Testis (tissue), 2 donors: ENCODE measurements at regions not wholly inside any gene's neighbourhood (a gene's known extent, or its start where the extent isn't known, plus 50 kb on each side); places are given as distances from the start of the nearest gene placed in this dataset.

Source experiments
- DNase-seq: peaks from one replicate; pipeline ENCODE4 v3.0.0-alpha.2; 2019
- H3K27ac ChIP-seq, 2 donors: fragments of 200-600 bp; sonication (generic); one replicate each; pipeline ENCODE4 v1.5.1; 2019
- H3K27me3 ChIP-seq: fragments of 200-600 bp; sonication (generic); one replicate; pipeline ENCODE4 v1.5.1; 2019
- H3K36me3 ChIP-seq: fragments of 200-600 bp; sonication (generic); one replicate; pipeline ENCODE4 v1.5.1; 2017; ENCODE audit warnings: low read depth; ENCODE audit errors: missing control alignments
- H3K4me1 ChIP-seq: fragments of 200-600 bp; sonication (generic); one replicate; pipeline ENCODE4 v1.5.1; 2019
- H3K4me3 ChIP-seq, 2 donors: fragments of 200-600 bp; sonication (generic); one replicate each; pipeline ENCODE4 v1.5.1; 2017 to 2019
- H3K9me3 ChIP-seq: fragments of 200-600 bp; sonication (generic); one replicate; pipeline ENCODE4 v1.5.1; 2017
- POLR2A ChIP-seq: fragments of 450-650 bp; IDR thresholded peaks from one replicate; pipeline ENCODE4 v1.6.1; 2017; ENCODE audit warnings: antibody characterized with exemption, mild to moderate bottlenecking, moderate library complexity
- WGBS, 2 donors: methylation state at CpG; one replicate each; pipeline ENCODE4 v1.1.5; 2018; 5-methylcytosine and 5-hydroxymethylcytosine counted together
- intact Hi-C: fragments of 100-400 bp; cut with DNase I; formaldehyde crosslinking; loops from one replicate; pipeline ENCODE4 v1.15.1; 2023; ENCODE audit warnings: low total_unique reads
- TF ChIP-seq, protein P1 (sequence below), 3 experiments: fragments of 450-650 bp in 2 of 3; fragments of 200-600 bp in 1 of 3; sonication (generic) in 1 of 3; IDR thresholded peaks; one replicate each; pipeline ENCODE4 v1.5.1; 2016 to 2019; ENCODE audit warnings: antibody characterized with exemption in 3 of 3, mild to moderate bottlenecking in 2 of 3, moderate library complexity in 1 of 3

DNA sequence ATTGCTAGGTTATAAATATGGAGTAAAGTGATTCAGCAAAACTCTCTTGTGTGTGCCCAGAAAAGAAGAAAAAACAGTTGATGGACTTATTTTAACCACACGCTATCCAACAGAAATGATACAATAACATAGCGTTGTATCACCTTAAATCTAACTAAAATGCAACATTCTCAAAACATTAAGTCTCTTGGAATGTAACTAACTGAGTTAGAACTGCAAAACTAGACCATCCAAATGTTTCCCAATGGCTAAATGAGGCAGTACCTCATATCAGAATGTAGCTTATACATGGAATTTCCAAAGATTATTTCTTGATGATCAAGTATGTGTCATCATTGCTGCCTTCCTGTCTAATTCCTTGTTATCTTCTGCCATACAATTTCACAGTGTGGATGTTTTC lies 187.9 kb downstream of the CNTN3 start:
- intact Hi-C loops = no loop called here
- Histone ChIP-seq H3K4me1 (no peaks in the 10 kb centered on the region), H3K4me3 (no peak overlapping the region), H3K36me3 (no peaks in the 10 kb centered on the region), H3K27me3 (no peaks in the 10 kb centered on the region), H3K27ac (no peak overlapping the region), H3K9me3 (no peaks in the 10 kb centered on the region)
- TF ChIP-seq, protein P1, sequence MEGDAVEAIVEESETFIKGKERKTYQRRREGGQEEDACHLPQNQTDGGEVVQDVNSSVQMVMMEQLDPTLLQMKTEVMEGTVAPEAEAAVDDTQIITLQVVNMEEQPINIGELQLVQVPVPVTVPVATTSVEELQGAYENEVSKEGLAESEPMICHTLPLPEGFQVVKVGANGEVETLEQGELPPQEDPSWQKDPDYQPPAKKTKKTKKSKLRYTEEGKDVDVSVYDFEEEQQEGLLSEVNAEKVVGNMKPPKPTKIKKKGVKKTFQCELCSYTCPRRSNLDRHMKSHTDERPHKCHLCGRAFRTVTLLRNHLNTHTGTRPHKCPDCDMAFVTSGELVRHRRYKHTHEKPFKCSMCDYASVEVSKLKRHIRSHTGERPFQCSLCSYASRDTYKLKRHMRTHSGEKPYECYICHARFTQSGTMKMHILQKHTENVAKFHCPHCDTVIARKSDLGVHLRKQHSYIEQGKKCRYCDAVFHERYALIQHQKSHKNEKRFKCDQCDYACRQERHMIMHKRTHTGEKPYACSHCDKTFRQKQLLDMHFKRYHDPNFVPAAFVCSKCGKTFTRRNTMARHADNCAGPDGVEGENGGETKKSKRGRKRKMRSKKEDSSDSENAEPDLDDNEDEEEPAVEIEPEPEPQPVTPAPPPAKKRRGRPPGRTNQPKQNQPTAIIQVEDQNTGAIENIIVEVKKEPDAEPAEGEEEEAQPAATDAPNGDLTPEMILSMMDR (IDR thresholded peaks at IDR 0.05) = no peak
- 54 to 61% methylated on average over 2 of the region's 2 CpGs for WGBS, 2 donors
- DNase-seq = no peak

DNA sequence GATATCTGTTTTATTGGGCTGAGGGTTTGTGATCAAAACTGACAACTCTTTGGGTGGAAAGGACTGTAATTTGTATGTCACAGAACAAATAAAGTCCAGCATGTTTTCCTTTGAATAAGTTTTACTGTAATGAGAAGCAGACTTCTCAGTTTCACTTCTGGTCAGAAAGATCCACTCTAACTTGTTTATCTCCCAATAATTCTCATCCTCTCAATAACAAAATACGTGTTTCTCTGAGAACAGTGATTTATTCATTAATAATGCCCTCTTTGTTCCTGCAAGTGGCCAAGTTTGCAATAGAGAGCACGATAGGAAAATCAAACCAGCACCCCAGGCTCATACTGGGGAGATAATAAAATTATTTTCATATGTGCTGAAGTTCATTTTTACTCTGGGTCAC lies 190.6 kb downstream of the CNTN3 start:
- no peaks in the 10 kb centered on the region for H3K9me3 ChIP-seq
- H3K27me3 ChIP-seq = no peaks in the 10 kb centered on the region
- H3K4me3 ChIP-seq = no peak overlapping the region
- no peaks in the 10 kb centered on the region for H3K36me3 ChIP-seq
- no peaks in the 10 kb centered on the region for H3K4me1 ChIP-seq
- H3K27ac ChIP-seq = no peak overlapping the region
- 51 to 56% methylated on average over 2 of the region's 2 CpGs for WGBS, 2 donors
- TF ChIP-seq, protein P1 (IDR thresholded peaks at IDR 0.05) = no peak
- no peak for TF ChIP-seq POLR2A
- intact Hi-C loops = no loop called here
- DNase-seq = no peak

DNA sequence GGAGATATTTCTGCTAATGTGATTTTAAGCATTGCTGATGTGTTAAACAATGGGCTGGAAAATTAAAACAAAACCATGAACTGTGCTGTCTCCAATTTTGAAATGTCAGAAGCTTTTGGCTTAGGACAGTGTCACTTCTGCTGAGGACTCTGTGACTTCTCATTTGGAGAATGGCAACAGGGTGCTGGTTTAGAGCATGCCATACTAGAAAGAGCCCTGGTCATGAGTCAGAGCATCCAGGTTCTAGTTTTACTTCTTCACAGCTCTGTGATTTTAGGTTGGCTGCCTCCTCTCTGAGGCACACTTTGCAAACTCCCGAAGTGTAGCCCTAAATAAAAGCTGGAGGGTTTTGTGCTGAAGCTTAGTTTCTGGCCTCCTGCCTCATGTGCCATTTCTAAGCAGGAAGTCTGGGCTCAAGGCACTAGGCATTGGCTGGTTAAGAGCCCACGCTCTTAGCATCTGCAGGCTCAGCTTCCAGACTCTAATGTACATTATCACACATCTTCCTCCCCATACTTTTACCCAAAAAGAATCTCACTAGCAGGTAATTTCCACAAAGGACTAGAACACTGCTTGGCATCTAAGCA lies 193.8 kb downstream of the CNTN3 start:
- DNase-seq = no peak
- intact Hi-C loops = no loop called here
- Histone ChIP-seq H3K27ac (no peak overlapping the region), H3K36me3 (no peaks in the 10 kb centered on the region), H3K4me3 (no peak overlapping the region), H3K9me3 (no peaks in the 10 kb centered on the region), H3K27me3 (no peaks in the 10 kb centered on the region), H3K4me1 (no peaks in the 10 kb centered on the region)
- WGBS, 2 donors = 76 to 86% methylated on average over 2 of the region's 2 CpGs
- TF ChIP-seq, protein P1 (IDR thresholded peaks at IDR 0.05) = no peak
- no peak for TF ChIP-seq POLR2A

DNA sequence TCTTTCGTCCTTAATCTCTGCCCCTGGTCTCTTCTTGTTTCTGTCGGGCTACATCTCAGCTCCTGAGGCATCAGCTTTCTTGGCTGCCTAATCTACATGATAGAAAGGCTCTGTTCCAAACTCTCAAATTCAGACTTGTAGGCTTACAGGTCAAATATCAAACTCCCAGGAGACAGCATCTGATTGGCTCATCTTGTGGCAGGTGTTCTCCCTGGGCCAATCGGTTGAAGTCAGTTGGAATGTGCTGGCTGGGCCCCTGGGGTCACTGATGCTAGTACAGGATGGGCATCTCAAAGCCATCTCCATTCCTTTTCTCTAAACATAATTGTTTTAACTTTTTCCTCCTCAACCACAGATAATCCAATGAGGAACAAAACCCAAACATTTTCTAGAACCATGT lies 198.7 kb downstream of the CNTN3 start:
- peak; percentile 14 for DNase-seq
- TF ChIP-seq, protein P1 (IDR thresholded peaks at IDR 0.05) = no peak
- no peak for TF ChIP-seq POLR2A
- WGBS, 2 donors = 79 to 87% methylated on average over 3 of the region's 3 CpGs
- no peaks in the 10 kb centered on the region for H3K9me3 ChIP-seq
- H3K36me3 ChIP-seq = no peaks in the 10 kb centered on the region
- no peaks in the 10 kb centered on the region for H3K4me1 ChIP-seq
- no peak overlapping the region for H3K27ac ChIP-seq
- H3K4me3 ChIP-seq = no peak overlapping the region
- intact Hi-C loops = no loop called here
- H3K27me3 ChIP-seq = no peaks in the 10 kb centered on the region

DNA sequence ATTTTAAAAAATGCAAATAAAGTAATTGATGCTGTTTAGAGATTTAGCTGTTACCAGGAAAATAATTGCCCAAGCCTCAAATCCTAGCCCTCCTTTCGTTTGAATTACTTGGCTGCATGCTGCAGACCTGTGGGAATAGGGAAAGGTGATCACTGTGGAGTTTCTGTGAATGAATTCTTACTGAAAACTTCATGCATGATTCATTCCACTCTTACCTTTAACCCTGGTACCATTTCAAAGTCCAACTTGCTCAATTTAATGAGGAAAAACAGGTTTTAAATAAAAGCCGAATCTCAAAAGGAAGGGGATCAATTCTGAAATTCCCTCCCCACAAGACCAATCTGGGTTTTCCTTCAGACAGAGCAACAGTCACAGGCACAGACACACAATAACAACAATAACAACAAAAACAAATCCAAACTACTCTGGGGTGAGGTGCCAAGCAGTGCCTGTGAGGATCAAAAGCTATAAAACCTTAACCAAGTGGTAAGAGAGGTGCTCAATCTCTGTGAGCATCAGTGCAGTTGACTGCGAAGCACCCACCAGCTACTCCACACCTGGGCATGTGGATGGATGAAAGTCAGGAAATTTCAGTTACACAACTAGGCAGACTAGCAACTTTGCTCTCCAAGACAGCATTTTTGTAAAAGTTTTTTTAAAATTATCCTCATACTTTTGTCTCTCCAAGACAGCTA lies 200.8 kb downstream of the CNTN3 start:
- 53 to 72% methylated on average over 3 of the region's 3 CpGs for WGBS, 2 donors
- DNase-seq = no peak

More for the DNA sequence above, 200.8 kb downstream of the CNTN3 start:
- no peaks in the 10 kb centered on the region for H3K9me3 ChIP-seq
- H3K4me1 ChIP-seq = no peaks in the 10 kb centered on the region
- H3K27me3 ChIP-seq = no peaks in the 10 kb centered on the region
- no peak overlapping the region for H3K27ac ChIP-seq
- H3K36me3 ChIP-seq = no peaks in the 10 kb centered on the region
- intact Hi-C loops = no loop called here
- no peak for TF ChIP-seq POLR2A
- TF ChIP-seq, protein P1 (IDR thresholded peaks at IDR 0.05) = no peak
- no peak overlapping the region for H3K4me3 ChIP-seq
